ENCODE measurements at regions not wholly inside any gene's neighbourhood (a gene's known extent, or its start where the extent isn't known, plus 50 kb on each side); places are given as distances from the start of the nearest gene placed in this dataset.

DNA sequence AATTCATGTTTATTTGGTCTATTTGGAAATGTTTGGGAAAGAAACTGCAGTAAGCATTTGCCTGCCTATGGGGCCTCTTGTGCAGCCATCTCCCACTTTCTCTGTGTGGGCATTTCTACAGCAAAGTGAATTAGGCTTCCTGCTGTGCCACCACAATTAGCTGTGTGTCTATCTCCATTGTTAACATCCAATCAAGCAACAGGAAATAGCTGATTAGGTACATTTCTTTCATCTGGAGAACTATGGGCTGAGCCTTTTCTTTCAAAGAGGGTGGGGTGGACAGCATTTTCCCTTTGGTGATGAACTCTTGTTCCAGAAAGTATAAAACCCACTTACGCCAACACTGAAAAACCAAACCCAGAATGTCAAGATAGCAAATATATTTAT lies 640.0 kb downstream of the ACTR3B start:
- TF ChIP-seq, protein P1, sequence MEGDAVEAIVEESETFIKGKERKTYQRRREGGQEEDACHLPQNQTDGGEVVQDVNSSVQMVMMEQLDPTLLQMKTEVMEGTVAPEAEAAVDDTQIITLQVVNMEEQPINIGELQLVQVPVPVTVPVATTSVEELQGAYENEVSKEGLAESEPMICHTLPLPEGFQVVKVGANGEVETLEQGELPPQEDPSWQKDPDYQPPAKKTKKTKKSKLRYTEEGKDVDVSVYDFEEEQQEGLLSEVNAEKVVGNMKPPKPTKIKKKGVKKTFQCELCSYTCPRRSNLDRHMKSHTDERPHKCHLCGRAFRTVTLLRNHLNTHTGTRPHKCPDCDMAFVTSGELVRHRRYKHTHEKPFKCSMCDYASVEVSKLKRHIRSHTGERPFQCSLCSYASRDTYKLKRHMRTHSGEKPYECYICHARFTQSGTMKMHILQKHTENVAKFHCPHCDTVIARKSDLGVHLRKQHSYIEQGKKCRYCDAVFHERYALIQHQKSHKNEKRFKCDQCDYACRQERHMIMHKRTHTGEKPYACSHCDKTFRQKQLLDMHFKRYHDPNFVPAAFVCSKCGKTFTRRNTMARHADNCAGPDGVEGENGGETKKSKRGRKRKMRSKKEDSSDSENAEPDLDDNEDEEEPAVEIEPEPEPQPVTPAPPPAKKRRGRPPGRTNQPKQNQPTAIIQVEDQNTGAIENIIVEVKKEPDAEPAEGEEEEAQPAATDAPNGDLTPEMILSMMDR (conservative IDR thresholded peaks at IDR 0.05; ENCODE audit: low read depth, low read length), result no peak
- no peak for TF ChIP-seq EZH2 (IDR thresholded peaks at IDR 0.05; ENCODE audit: borderline replicate concordance, low read depth, low read length, poor library complexity, severe bottlenecking)

Measured in A673 (cell line).